ENCODE measurements at regions not wholly inside any gene's neighbourhood (a gene's known extent, or its start where the extent isn't known, plus 50 kb on each side); places are given as distances from the start of the nearest gene placed in this dataset.
A peak's percentile ranks its signal among the peaks of the same experiment; 100 is the strongest.

DNA sequence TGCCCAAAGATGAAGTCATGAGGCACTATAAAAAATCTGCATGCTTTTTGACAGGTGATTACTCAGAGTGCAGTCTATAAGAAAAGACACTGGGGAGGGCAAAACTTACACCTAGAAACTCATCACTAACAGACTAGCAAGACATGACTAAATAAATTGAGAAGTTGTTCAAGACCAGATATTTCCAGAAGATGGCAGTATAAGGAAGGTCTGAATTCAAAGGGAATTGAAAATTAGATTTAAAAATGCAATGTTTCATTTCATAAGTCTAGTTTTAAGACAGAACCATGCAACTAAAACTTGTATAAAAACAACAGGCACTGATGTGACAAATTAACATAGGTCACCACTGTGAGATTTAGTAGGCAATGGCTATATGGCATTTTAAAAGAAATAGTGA, 232.5 kb upstream of the POF1B start:
- TF ChIP-seq, protein P1, sequence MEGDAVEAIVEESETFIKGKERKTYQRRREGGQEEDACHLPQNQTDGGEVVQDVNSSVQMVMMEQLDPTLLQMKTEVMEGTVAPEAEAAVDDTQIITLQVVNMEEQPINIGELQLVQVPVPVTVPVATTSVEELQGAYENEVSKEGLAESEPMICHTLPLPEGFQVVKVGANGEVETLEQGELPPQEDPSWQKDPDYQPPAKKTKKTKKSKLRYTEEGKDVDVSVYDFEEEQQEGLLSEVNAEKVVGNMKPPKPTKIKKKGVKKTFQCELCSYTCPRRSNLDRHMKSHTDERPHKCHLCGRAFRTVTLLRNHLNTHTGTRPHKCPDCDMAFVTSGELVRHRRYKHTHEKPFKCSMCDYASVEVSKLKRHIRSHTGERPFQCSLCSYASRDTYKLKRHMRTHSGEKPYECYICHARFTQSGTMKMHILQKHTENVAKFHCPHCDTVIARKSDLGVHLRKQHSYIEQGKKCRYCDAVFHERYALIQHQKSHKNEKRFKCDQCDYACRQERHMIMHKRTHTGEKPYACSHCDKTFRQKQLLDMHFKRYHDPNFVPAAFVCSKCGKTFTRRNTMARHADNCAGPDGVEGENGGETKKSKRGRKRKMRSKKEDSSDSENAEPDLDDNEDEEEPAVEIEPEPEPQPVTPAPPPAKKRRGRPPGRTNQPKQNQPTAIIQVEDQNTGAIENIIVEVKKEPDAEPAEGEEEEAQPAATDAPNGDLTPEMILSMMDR (conservative IDR thresholded peaks at IDR 0.05; ENCODE audit: low read length), result peak; percentile 68
- TF ChIP-seq EZH2phosphoT487 (IDR thresholded peaks at IDR 0.05; ENCODE audit: borderline replicate concordance, low read depth, low read length), result no peak

All from OCI-LY7 (cell line).